ENCODE measurements at regions not wholly inside any gene's neighbourhood (a gene's known extent, or its start where the extent isn't known, plus 50 kb on each side); places are given as distances from the start of the nearest gene placed in this dataset.
"Not testable (repeated sequence)": the region's sequence is repeated elsewhere in the genome, so short reads cannot be mapped to it uniquely, and the experiment has no call there.

- no peak for DNase-seq (ENCODE audit: low read depth)
Observed at GRCh38 chr5:68662804-68663307, 431.0 kb upstream of the SLC30A5 start.

GRCh38 chr5:68669864-68670575 lies 423.8 kb upstream of the SLC30A5 start:
- DNase-seq (ENCODE audit: low read depth) = no peak

- no peak for DNase-seq (ENCODE audit: low read depth)
Observed at GRCh38 chr5:68673106-68673822, 420.6 kb upstream of the SLC30A5 start.

- DNase-seq (ENCODE audit: low read depth) = no peak
Observed at GRCh38 chr5:68673823-68674180, 420.0 kb upstream of the SLC30A5 start.

GRCh38 chr5:68679041-68679440 lies 414.8 kb upstream of the SLC30A5 start:
- no peak for DNase-seq (ENCODE audit: low read depth)

- DNase-seq (ENCODE audit: low read depth) = no peak
Observed at GRCh38 chr5:68680366-68680765, 413.4 kb upstream of the SLC30A5 start.

- DNase-seq (ENCODE audit: low read depth) = no peak
Observed at GRCh38 chr5:68681929-68682328, 411.9 kb upstream of the SLC30A5 start.

- no peak for DNase-seq (ENCODE audit: low read depth)
Observed at GRCh38 chr5:68682400-68683160, 411.2 kb upstream of the SLC30A5 start.

- no peak for DNase-seq (ENCODE audit: low read depth)
Observed at GRCh38 chr5:68683632-68684036, 410.2 kb upstream of the SLC30A5 start.

- DNase-seq (ENCODE audit: low read depth) = no peak
Observed at GRCh38 chr5:68685863-68686262, 408.0 kb upstream of the SLC30A5 start.

GRCh38 chr5:68688547-68688946 lies 405.3 kb upstream of the SLC30A5 start:
- no peak for DNase-seq (ENCODE audit: low read depth)

- no peak for DNase-seq (ENCODE audit: low read depth)
Observed at GRCh38 chr5:68689010-68689409, 404.8 kb upstream of the SLC30A5 start.

- DNase-seq (ENCODE audit: low read depth) = not testable (repeated sequence)
Observed at GRCh38 chr5:68691874-68692273, 401.9 kb upstream of the SLC30A5 start.

- no peak for DNase-seq (ENCODE audit: low read depth)
Observed at GRCh38 chr5:68698025-68698940, 395.5 kb upstream of the SLC30A5 start.

- DNase-seq (ENCODE audit: low read depth) = no peak
Observed at GRCh38 chr5:68699966-68700365, 393.8 kb upstream of the SLC30A5 start.

- DNase-seq (ENCODE audit: low read depth) = no peak
Observed at GRCh38 chr5:68707575-68707974, 386.2 kb upstream of the SLC30A5 start.

- DNase-seq (ENCODE audit: low read depth) = no peak
Observed at GRCh38 chr5:68708156-68708841, 385.5 kb upstream of the SLC30A5 start.

- DNase-seq (ENCODE audit: low read depth) = no peak
Observed at GRCh38 chr5:68708842-68709170, 385.0 kb upstream of the SLC30A5 start.

GRCh38 chr5:68709239-68709638 lies 384.6 kb upstream of the SLC30A5 start:
- no peak for DNase-seq (ENCODE audit: low read depth)

GRCh38 chr5:68710514-68710913 lies 383.3 kb upstream of the SLC30A5 start:
- no peak for DNase-seq (ENCODE audit: low read depth)

Data from stimulated activated CD8-positive, alpha-beta memory T cell treated with anti-CD3 and anti-CD28 coated beads, Interleukin-12 subunit alpha, Interleukin-12 subunit beta, amount 100 ng/mL, for 4 hours (primary cell).